RWPE2 (cell line): ENCODE measurements at regions not wholly inside any gene's neighbourhood (a gene's known extent, or its start where the extent isn't known, plus 50 kb on each side); places are given as distances from the start of the nearest gene placed in this dataset.

Experiments used
- ATAC-seq: fragments of 200-7000 bp; cut with Tn5 transposase; 3 replicates; pipeline ENCODE4 v1.9.1; 2021; ENCODE audit warnings: low read depth
- DNase-seq: peaks from one replicate; pipeline ENCODE4 v3.0.0-alpha.2; 2020; ENCODE audit warnings: low spot score
- H3K27ac ChIP-seq: fragments of 450-650 bp; 2 replicates; pipeline ENCODE4 v1.5.1; 2017; ENCODE audit warnings: mild to moderate bottlenecking; ENCODE audit not compliant: poor library complexity, severe bottlenecking
- H3K27me3 ChIP-seq: fragments of 250-450 bp; sonication (Bioruptor Pico); 2 replicates; pipeline ENCODE4 v1.5.1; 2021; ENCODE audit warnings: mild to moderate bottlenecking, moderate library complexity; ENCODE audit not compliant: insufficient read depth, poor library complexity, severe bottlenecking
- H3K36me3 ChIP-seq: fragments of 250-450 bp; sonication (Bioruptor Pico); 2 replicates; pipeline ENCODE4 v1.5.1; 2020; ENCODE audit warnings: low read depth, mild to moderate bottlenecking, moderate library complexity
- H3K4me1 ChIP-seq: fragments of 250-450 bp; sonication (Bioruptor Pico); 2 replicates; pipeline ENCODE4 v1.5.1; 2021; ENCODE audit warnings: mild to moderate bottlenecking, moderate library complexity; ENCODE audit not compliant: insufficient read depth, poor library complexity, severe bottlenecking
- H3K4me3 ChIP-seq: fragments of 250-450 bp; sonication (Bioruptor Pico); 2 replicates; pipeline ENCODE4 v1.5.1; 2021; ENCODE audit warnings: mild to moderate bottlenecking, moderate library complexity; ENCODE audit not compliant: severe bottlenecking
- H3K9me3 ChIP-seq: fragments of 250-450 bp; sonication (Bioruptor Pico); 2 replicates; pipeline ENCODE4 v1.5.1; 2021; ENCODE audit warnings: mild to moderate bottlenecking, moderate library complexity; ENCODE audit not compliant: severe bottlenecking
- TF ChIP-seq, protein P1 (sequence below): fragments of 450-650 bp; IDR thresholded peaks from one replicate; pipeline ENCODE4 v1.5.1; 2017; ENCODE audit warnings: mild to moderate bottlenecking, moderate library complexity; ENCODE audit not compliant: poor library complexity, severe bottlenecking

GRCh38 chr1:203571661-203572060 lies 55.0 kb upstream of the ATP2B4 start:
- H3K9me3 ChIP-seq: no peaks in the 10 kb centered on the region

GRCh38 chr1:203572134-203572625 lies 54.5 kb upstream of the ATP2B4 start:
- H3K36me3 ChIP-seq: no peaks in the 10 kb centered on the region
- H3K27me3 ChIP-seq: no peaks in the 10 kb centered on the region
- no peak overlapping the region for H3K27ac ChIP-seq
- H3K4me1 ChIP-seq: no peaks in the 10 kb centered on the region
- no peaks in the 10 kb centered on the region for H3K9me3 ChIP-seq
- H3K4me3 ChIP-seq: no peak overlapping the region
- ATAC-seq: no peak
- TF ChIP-seq, protein P1, sequence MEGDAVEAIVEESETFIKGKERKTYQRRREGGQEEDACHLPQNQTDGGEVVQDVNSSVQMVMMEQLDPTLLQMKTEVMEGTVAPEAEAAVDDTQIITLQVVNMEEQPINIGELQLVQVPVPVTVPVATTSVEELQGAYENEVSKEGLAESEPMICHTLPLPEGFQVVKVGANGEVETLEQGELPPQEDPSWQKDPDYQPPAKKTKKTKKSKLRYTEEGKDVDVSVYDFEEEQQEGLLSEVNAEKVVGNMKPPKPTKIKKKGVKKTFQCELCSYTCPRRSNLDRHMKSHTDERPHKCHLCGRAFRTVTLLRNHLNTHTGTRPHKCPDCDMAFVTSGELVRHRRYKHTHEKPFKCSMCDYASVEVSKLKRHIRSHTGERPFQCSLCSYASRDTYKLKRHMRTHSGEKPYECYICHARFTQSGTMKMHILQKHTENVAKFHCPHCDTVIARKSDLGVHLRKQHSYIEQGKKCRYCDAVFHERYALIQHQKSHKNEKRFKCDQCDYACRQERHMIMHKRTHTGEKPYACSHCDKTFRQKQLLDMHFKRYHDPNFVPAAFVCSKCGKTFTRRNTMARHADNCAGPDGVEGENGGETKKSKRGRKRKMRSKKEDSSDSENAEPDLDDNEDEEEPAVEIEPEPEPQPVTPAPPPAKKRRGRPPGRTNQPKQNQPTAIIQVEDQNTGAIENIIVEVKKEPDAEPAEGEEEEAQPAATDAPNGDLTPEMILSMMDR: no peak
- DNase-seq: no peak

More at GRCh38 chr1:203571661-203572060, 55.0 kb upstream of the ATP2B4 start:
- TF ChIP-seq, protein P1: no peak
- DNase-seq (no peak), ATAC-seq (no peak)
- Histone ChIP-seq H3K27ac (no peak overlapping the region), H3K27me3 (no peaks in the 10 kb centered on the region), H3K4me3 (no peak overlapping the region), H3K4me1 (no peaks in the 10 kb centered on the region), H3K36me3 (no peaks in the 10 kb centered on the region)

GRCh38 chr1:203573730-203574129 lies 52.9 kb upstream of the ATP2B4 start:
- ATAC-seq (no peak), DNase-seq (no peak)
- no peaks in the 10 kb centered on the region for H3K4me1 ChIP-seq
- H3K27me3 ChIP-seq: no peaks in the 10 kb centered on the region
- no peak overlapping the region for H3K27ac ChIP-seq
- H3K36me3 ChIP-seq: no peaks in the 10 kb centered on the region
- H3K4me3 ChIP-seq: no peak overlapping the region
- H3K9me3 ChIP-seq: no peaks in the 10 kb centered on the region
- TF ChIP-seq, protein P1: no peak
